H1 (cell line): ENCODE measurements at regions not wholly inside any gene's neighbourhood (a gene's known extent, or its start where the extent isn't known, plus 50 kb on each side); places are given as distances from the start of the nearest gene placed in this dataset.

Experiments used
- CTCF ChIA-PET: fragments of 300-600 bp; sonication (Branson Sonifier 250); formaldehyde crosslinking; loops from one replicate; lab custom pipeline; 2021; ENCODE audit not compliant: partially characterized antibody; lab: Charles Lee
- POLR2A ChIA-PET: fragments of 300-600 bp; sonication (Branson Sonifier 250); formaldehyde crosslinking; loops from one replicate; lab custom pipeline; 2021; ENCODE audit warnings: inconsistent platforms; ENCODE audit not compliant: partially characterized antibody; lab: Charles Lee
- DNase-seq, 2 experiments: peaks; one replicate each; pipeline versions ENCODE4 v3.0.0 to v3.0.0-alpha.2; 2010 to 2022; ENCODE audit warnings: low spot score in 2 of 2, low read depth in 1 of 2, mixed read lengths in 1 of 2
- FAIRE-seq: peaks from 2 replicates; lab custom pipeline; 2011; peaks lifted over from hg19 to GRCh38; lab: Jason Lieb, UNC
- H2AFZ ChIP-seq: 2 replicates; pipeline ENCODE4 v1.8.1; 2012; ENCODE audit warnings: low read length, inconsistent platforms
- H2AK5ac ChIP-seq: 2 replicates; pipeline ENCODE4 v1.6.1; 2013; ENCODE audit warnings: low read depth, low read length
- H2BK120ac ChIP-seq: replicated peaks from 2 replicates; pipeline ENCODE3; 2013; ENCODE audit warnings: low read depth, low read length, inconsistent platforms
- H2BK12ac ChIP-seq: 2 replicates; pipeline ENCODE4 v1.6.1; 2013; ENCODE audit warnings: low read depth, low read length
- H2BK15ac ChIP-seq: 2 replicates; pipeline ENCODE4 v1.6.1; 2013; ENCODE audit warnings: low read length
- H2BK20ac ChIP-seq: 2 replicates; pipeline ENCODE4 v1.6.1; 2013; ENCODE audit warnings: low read length
- H2BK5ac ChIP-seq: 2 replicates; pipeline ENCODE4 v1.6.1; 2013; ENCODE audit warnings: low read depth, low read length
- H3K14ac ChIP-seq: 2 replicates; pipeline ENCODE4 v1.6.1; 2013; ENCODE audit warnings: inconsistent platforms; ENCODE audit not compliant: insufficient read length
- H3K18ac ChIP-seq: 2 replicates; pipeline ENCODE4 v1.6.1; 2013; ENCODE audit warnings: low read length; ENCODE audit errors: extremely low read depth
- H3K23ac ChIP-seq: 2 replicates; pipeline ENCODE4 v1.6.1; 2013; ENCODE audit warnings: inconsistent platforms; ENCODE audit not compliant: insufficient read length
- H3K23me2 ChIP-seq: 2 replicates; pipeline ENCODE4 v1.6.1; 2013; ENCODE audit warnings: low read depth, low read length
- H3K27ac ChIP-seq: 2 replicates; pipeline ENCODE4 v1.6.1; 2011; ENCODE audit warnings: low read depth, low read length, inconsistent platforms
- H3K27me3 ChIP-seq, 4 experiments: replicated peaks in 1 of 4; 1 replicate in 1 of 4; 2 replicates in 3 of 4; pipeline versions ENCODE4 v1.6.1 to v1.8.1; 2011 to 2013; ENCODE audit warnings: low read length in 3 of 4, mild to moderate bottlenecking in 3 of 4, inconsistent platforms in 2 of 4, mixed read lengths in 2 of 4, moderate library complexity in 1 of 4; ENCODE audit not compliant: control insufficient read depth in 3 of 4, insufficient read depth in 3 of 4; ENCODE audit errors: extremely low read depth in 1 of 4
- H3K36me3 ChIP-seq, 4 experiments: 2 replicates each; pipeline versions ENCODE4 v1.6.1 to v1.8.1; 2011 to 2013; ENCODE audit warnings: mild to moderate bottlenecking in 4 of 4, low read length in 3 of 4, moderate library complexity in 2 of 4, control low read depth in 1 of 4, inconsistent platforms in 1 of 4; ENCODE audit not compliant: insufficient read depth in 4 of 4, control insufficient read depth in 2 of 4
- H3K4ac ChIP-seq: replicated peaks from 2 replicates; pipeline ENCODE3; 2013; ENCODE audit warnings: low read length, low read depth, mixed read lengths, inconsistent platforms; ENCODE audit not compliant: insufficient read length
- H3K4me1 ChIP-seq, 4 experiments: replicated peaks in 1 of 4; 1 replicate in 1 of 4; 2 replicates in 3 of 4; pipeline versions ENCODE4 v1.6.1 to v1.8.1; 2011 to 2013; ENCODE audit warnings: low read length in 3 of 4, inconsistent platforms in 2 of 4, mixed read lengths in 1 of 4; ENCODE audit not compliant: insufficient read depth in 4 of 4, control insufficient read depth in 3 of 4
- H3K4me2 ChIP-seq, 2 experiments: 2 replicates each; pipeline versions ENCODE4 v1.6.1 to v1.8.1; 2011 to 2013; ENCODE audit warnings: low read depth in 2 of 2, low read length in 2 of 2, control low read depth in 1 of 2, inconsistent platforms in 1 of 2, mild to moderate bottlenecking in 1 of 2; ENCODE audit not compliant: insufficient read depth in 1 of 2
- H3K4me3 ChIP-seq, 4 experiments: fragments of 200-600, 300-600 bp in 1 of 4; sonication (generic), shearing (Covaris generic), sonication (Bioruptor Twin) in 1 of 4; 2 replicates each; pipeline versions ENCODE4 v1.5.1 to v1.8.1; 2011 to 2016; ENCODE audit warnings: low read length in 4 of 4, low read depth in 3 of 4, control low read depth in 2 of 4, inconsistent platforms in 2 of 4, mild to moderate bottlenecking in 2 of 4, mixed read lengths in 1 of 4, moderate library complexity in 1 of 4; ENCODE audit not compliant: insufficient read depth in 2 of 4; ENCODE audit errors: extremely low read depth in 1 of 4
- H3K56ac ChIP-seq: replicated peaks from 2 replicates; pipeline ENCODE3; 2013; ENCODE audit warnings: low read depth, mild to moderate bottlenecking, mixed read lengths, low read length, inconsistent platforms; ENCODE audit not compliant: insufficient read length
- H3K79me1 ChIP-seq: 2 replicates; pipeline ENCODE4 v1.6.1; 2013; ENCODE audit warnings: low read depth, low read length, control low read depth
- H3K79me2 ChIP-seq, 2 experiments: 2 replicates each; pipeline versions ENCODE4 v1.6.1 to v1.8.1; 2012 to 2013; ENCODE audit warnings: low read length in 2 of 2, mild to moderate bottlenecking in 2 of 2, inconsistent platforms in 1 of 2; ENCODE audit not compliant: insufficient read depth in 2 of 2, control insufficient read depth in 1 of 2
- H3K9ac ChIP-seq, 4 experiments: replicated peaks in 1 of 4; 1 replicate in 1 of 4; 2 replicates in 3 of 4; pipeline versions ENCODE4 v1.6.1 to v1.8.1; 2011 to 2013; ENCODE audit warnings: low read depth in 3 of 4, low read length in 3 of 4, control low read depth in 2 of 4, mild to moderate bottlenecking in 2 of 4, moderate library complexity in 2 of 4, inconsistent platforms in 1 of 4; ENCODE audit errors: extremely low read depth in 1 of 4
- H3K9me3 ChIP-seq, 2 experiments: 2 replicates each; pipeline versions ENCODE4 v1.6.1 to v1.8.1; 2012 to 2013; ENCODE audit warnings: mild to moderate bottlenecking in 2 of 2, moderate library complexity in 2 of 2, control low read depth in 1 of 2, inconsistent platforms in 1 of 2, low read depth in 1 of 2, low read length in 1 of 2, mixed read lengths in 1 of 2; ENCODE audit not compliant: insufficient read depth in 2 of 2
- H4K20me1 ChIP-seq, 2 experiments: replicated peaks in 1 of 2; 2 replicates each; pipeline versions ENCODE3 to v1.8.1; 2011 to 2013; ENCODE audit warnings: inconsistent platforms in 2 of 2, low read length in 2 of 2, mild to moderate bottlenecking in 1 of 2; ENCODE audit not compliant: insufficient read depth in 2 of 2, control insufficient read depth in 1 of 2
- H4K5ac ChIP-seq: 2 replicates; pipeline ENCODE4 v1.6.1; 2013; ENCODE audit warnings: low read length, low read depth, mixed read lengths, inconsistent platforms; ENCODE audit not compliant: insufficient read length
- H4K8ac ChIP-seq: 2 replicates; pipeline ENCODE4 v1.8.0; 2013; ENCODE audit warnings: mild to moderate bottlenecking, moderate library complexity, low read length, inconsistent platforms; ENCODE audit not compliant: insufficient read depth; ENCODE audit errors: extremely low read depth
- H4K91ac ChIP-seq: replicated peaks from 2 replicates; pipeline ENCODE3; 2013; ENCODE audit warnings: low read length, mixed read lengths, inconsistent platforms; ENCODE audit not compliant: insufficient read length
- JUND ChIP-seq: IDR thresholded peaks from 2 replicates; pipeline ENCODE4 v1.6.1; 2011; ENCODE audit warnings: mild to moderate bottlenecking, improper control_type of control experiment, low read length
- PHF8 ChIP-seq: fragments of 200-600 bp; sonication (generic); conservative IDR thresholded peaks from 2 replicates; pipeline ENCODE4 v1.7.1; 2012; ENCODE audit warnings: low read depth, mild to moderate bottlenecking, inconsistent platforms, low read length, moderate library complexity
- SUZ12 ChIP-seq: fragments of 200-600 bp; sonication (generic); IDR thresholded peaks from 2 replicates; pipeline ENCODE4 v1.6.1; 2012; ENCODE audit warnings: mild to moderate bottlenecking, inconsistent platforms, low read length, moderate library complexity, mixed read lengths
- WGBS, 2 experiments: shearing (Covaris generic) in 1 of 2; methylation state at CpG; one replicate each; pipeline versions ENCODE4 v1.1.6 to v1.1.7; 2013 to 2015; ENCODE audit warnings: low lambda C conversion rate in 2 of 2, mixed read lengths in 2 of 2, inconsistent platforms in 1 of 2, low coverage in 1 of 2, missing lambda C conversion rate in 1 of 2; ENCODE audit not compliant: insufficient replicate concordance in 2 of 2, insufficient coverage in 1 of 2, insufficient read length in 1 of 2; ENCODE audit errors: extremely low coverage in 1 of 2, missing lambda C conversion rate in 1 of 2; 5-methylcytosine and 5-hydroxymethylcytosine counted together

- Histone ChIP-seq H3K27ac (no peak overlapping the region), H2AK5ac (no peak overlapping the region), H3K4me3 (no peak overlapping the region), H3K56ac (no peak overlapping the region), H3K23me2 (no peaks in the 10 kb centered on the region), H2BK120ac (no peak overlapping the region), H3K27me3 (no peaks in the 10 kb centered on the region), H3K36me3 (no peaks in the 10 kb centered on the region), H3K4ac (no peak overlapping the region), H4K8ac (no peak overlapping the region), H4K91ac (no peak overlapping the region), H3K4me1 (no peaks in the 10 kb centered on the region), H3K9ac (no peak overlapping the region), H2AFZ (no peak overlapping the region), H3K14ac (no peak overlapping the region), H2BK12ac (no peak overlapping the region), H3K9me3 (no peaks in the 10 kb centered on the region), H3K18ac (no peak overlapping the region), H4K20me1 (no peaks in the 10 kb centered on the region), H3K4me2 (no peak overlapping the region), H3K79me1 (no peaks in the 10 kb centered on the region), H2BK15ac (no peak overlapping the region), H2BK5ac (no peak overlapping the region), H2BK20ac (no peak overlapping the region), H3K79me2 (no peaks in the 10 kb centered on the region), H4K5ac (peak overlapping the region; percentile 60), H3K23ac (no peak overlapping the region)
- ChIA-PET CTCF (interaction anchor here (1.7 kb wide), 1 partner anchor 16 kb away, joined by 4 read pairs; no protein-coding TSS in a partner anchor), POLR2A (no interaction called here)
- 95% methylated on average over 3 of the region's 3 CpGs; no CpG with 5 or more reads in 1 of the 2 experiments for WGBS, 2 experiments
- FAIRE-seq (no peak), DNase-seq (no peak)
- 0 out of 2 replicates have a peak, but pooled peaks have one; percentile 40 for TF ChIP-seq JUND
- no peak for TF ChIP-seq SUZ12
- TF ChIP-seq PHF8, result no peak
These were observed 651.4 kb upstream of the NECTIN3 start for GRCh38 chr3:110420158-110420641.
